ENCODE measurements at regions not wholly inside any gene's neighbourhood (a gene's known extent, or its start where the extent isn't known, plus 50 kb on each side); places are given as distances from the start of the nearest gene placed in this dataset.

DNA sequence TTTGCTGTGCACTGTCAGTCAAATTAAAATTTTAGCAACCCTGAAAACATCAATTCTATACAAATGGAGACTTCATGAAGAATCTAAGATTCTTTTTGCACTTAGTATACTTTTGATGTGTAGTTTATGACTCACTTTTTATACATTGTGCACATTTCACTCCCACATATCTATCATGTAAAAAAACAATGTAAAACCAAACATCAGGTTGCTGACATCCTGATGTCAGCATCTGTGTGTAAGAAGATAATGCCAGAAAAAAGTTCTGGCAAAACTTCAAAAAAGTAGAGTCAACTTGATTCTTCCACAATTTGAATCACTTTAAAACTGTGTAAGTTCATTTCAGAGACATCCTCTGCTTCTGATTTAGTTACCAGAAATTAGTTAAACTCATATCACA is 115.7 kb downstream of the CENPF start (continued):
- TF ChIP-seq, protein P1, sequence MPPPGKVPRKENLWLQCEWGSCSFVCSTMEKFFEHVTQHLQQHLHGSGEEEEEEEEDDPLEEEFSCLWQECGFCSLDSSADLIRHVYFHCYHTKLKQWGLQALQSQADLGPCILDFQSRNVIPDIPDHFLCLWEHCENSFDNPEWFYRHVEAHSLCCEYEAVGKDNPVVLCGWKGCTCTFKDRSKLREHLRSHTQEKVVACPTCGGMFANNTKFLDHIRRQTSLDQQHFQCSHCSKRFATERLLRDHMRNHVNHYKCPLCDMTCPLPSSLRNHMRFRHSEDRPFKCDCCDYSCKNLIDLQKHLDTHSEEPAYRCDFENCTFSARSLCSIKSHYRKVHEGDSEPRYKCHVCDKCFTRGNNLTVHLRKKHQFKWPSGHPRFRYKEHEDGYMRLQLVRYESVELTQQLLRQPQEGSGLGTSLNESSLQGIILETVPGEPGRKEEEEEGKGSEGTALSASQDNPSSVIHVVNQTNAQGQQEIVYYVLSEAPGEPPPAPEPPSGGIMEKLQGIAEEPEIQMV (CRISPR knock-in tag; IDR thresholded peaks at IDR 0.05; ENCODE audit: low read depth), result no peak
- TF ChIP-seq, protein P2, sequence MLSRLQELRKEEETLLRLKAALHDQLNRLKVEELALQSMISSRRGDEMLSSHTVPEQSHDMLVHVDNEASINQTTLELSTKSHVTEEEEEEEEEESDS (CRISPR knock-in tag; IDR thresholded peaks at IDR 0.05; ENCODE audit: borderline replicate concordance), result no peak
- TF ChIP-seq ZNF3 (CRISPR knock-in tag; IDR thresholded peaks at IDR 0.05) (no peak), CREB1 (IDR thresholded peaks at IDR 0.05) (no peak), CREB1 (CRISPR knock-in tag; IDR thresholded peaks at IDR 0.05) (no peak), SAP130 (CRISPR knock-in tag; IDR thresholded peaks at IDR 0.05; ENCODE audit: low read depth) (no peak), NR3C1 (CRISPR knock-in tag; IDR thresholded peaks at IDR 0.05) (no peak), FOXO1 (CRISPR knock-in tag; IDR thresholded peaks at IDR 0.05) (no peak), RCOR2 (CRISPR knock-in tag; IDR thresholded peaks at IDR 0.05) (no peak), ZNF446 (CRISPR knock-in tag; IDR thresholded peaks at IDR 0.05) (no peak), ARNT2 (CRISPR knock-in tag; IDR thresholded peaks at IDR 0.05; ENCODE audit: low read depth) (no peak), ZNF598 (CRISPR knock-in tag; IDR thresholded peaks at IDR 0.05; ENCODE audit: borderline replicate concordance) (no peak)

DNA sequence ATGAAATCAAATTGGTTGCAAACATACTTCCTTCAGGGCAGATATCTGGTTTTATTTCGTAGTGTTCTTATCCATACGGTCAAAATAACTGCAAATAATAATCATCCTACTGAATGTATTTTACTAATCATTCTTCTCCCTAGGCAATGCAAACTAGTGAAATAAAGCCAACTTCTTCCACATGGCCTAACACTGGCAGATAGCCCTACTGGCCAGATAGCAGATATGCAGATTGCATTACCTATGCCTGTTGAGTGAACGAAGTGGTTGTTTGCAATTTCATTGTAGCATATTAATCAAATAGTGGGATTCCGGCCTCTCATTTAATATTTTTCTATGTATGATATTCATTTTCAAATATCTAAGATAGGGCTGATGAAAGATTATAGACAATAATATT is 116.2 kb downstream of the CENPF start:
- H3K4me3 ChIP-seq (replicated peaks in 1 of 3; ENCODE audit: insufficient read depth in 1 of 3, low read depth in 2 of 3, low read length in 3 of 3), result no peak overlapping the region
- ChIA-PET CTCF (ENCODE audit: low intra/inter-chr PET ratio, low total read pairs) (no interaction called here), POLR2A (no interaction called here)

More for the DNA sequence above, 116.2 kb downstream of the CENPF start:
- DNase-seq (ENCODE audit: low spot score) (no peak), ATAC-seq (peak; percentile 46; the same call in 2 of the 3 replicates), FAIRE-seq (no peak)
- Histone ChIP-seq H4K20me1 (ENCODE audit: insufficient read depth, low read length) (no peaks in the 10 kb centered on the region), H3K9me3 (ENCODE audit: low read length) (no peaks in the 10 kb centered on the region), H3K27me3 (ENCODE audit: control insufficient read depth in 1 of 2, insufficient read depth in 2 of 2, low read length in 2 of 2) (no peaks in the 10 kb centered on the region), H3K9ac (ENCODE audit: insufficient read depth, low read depth, low read length) (no peak overlapping the region), H3K79me2 (ENCODE audit: insufficient read depth, low read length) (no peaks in the 10 kb centered on the region), H2AFZ (ENCODE audit: low read length) (no peak overlapping the region), H3K27ac (ENCODE audit: extremely low read length, insufficient read depth, low read length) (no peak overlapping the region), H3K36me3 (replicated peaks in 1 of 2; ENCODE audit: control insufficient read depth in 1 of 2, insufficient read depth in 2 of 2, low read length in 2 of 2) (no peaks in the 10 kb centered on the region), H3K4me2 (ENCODE audit: low read depth, low read length) (no peak overlapping the region), H3K4me1 (ENCODE audit: insufficient read depth, low read length) (no peaks in the 10 kb centered on the region)
- no peak for TF ChIP-seq ZNF749 (CRISPR knock-in tag; IDR thresholded peaks at IDR 0.05; ENCODE audit: borderline replicate concordance)
- TF ChIP-seq, protein P3, sequence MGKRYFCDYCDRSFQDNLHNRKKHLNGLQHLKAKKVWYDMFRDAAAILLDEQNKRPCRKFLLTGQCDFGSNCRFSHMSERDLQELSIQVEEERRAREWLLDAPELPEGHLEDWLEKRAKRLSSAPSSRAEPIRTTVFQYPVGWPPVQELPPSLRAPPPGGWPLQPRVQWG (CRISPR knock-in tag; IDR thresholded peaks at IDR 0.05; ENCODE audit: borderline replicate concordance, low read depth), result no peak
- TF ChIP-seq ZNF550 (CRISPR knock-in tag; IDR thresholded peaks at IDR 0.05; ENCODE audit: borderline replicate concordance), result no peak
- no TSS peak for BruUV-seq (replicated peaks)
- intact Hi-C loops (cut with micrococcal nuclease; ENCODE audit: unreplicated experiment) (no loop called here), in situ Hi-C loops (cut with HindIII; ENCODE audit: extremely low pct_ligation_motif_present, low pct_unique_long_range_greater_than_20kb) (no loop called here)
- 31% methylated on average over 4 of the region's 4 CpGs for WGBS (ENCODE audit: low lambda C conversion rate)

All from HepG2 (cell line).